Mesenchymal stem cell (in vitro differentiated cells and primary cell): ENCODE measurements at regions not wholly inside any gene's neighbourhood (a gene's known extent, or its start where the extent isn't known, plus 50 kb on each side); places are given as distances from the start of the nearest gene placed in this dataset.
A peak's percentile ranks its signal among the peaks of the same experiment; 100 is the strongest.

Experiments used
- DNase-seq: peaks from one replicate; pipeline ENCODE4 v3.0.0-alpha.2; 2013
- H2AFZ ChIP-seq: one replicate; pipeline ENCODE4 v1.6.1; 2013; ENCODE audit warnings: low read depth, mild to moderate bottlenecking, control low read depth, inconsistent platforms, low read length, moderate library complexity
- H2AK5ac ChIP-seq: 2 replicates; pipeline ENCODE4 v1.6.1; 2013; ENCODE audit warnings: low read length, moderate library complexity, mild to moderate bottlenecking, inconsistent platforms; ENCODE audit not compliant: severe bottlenecking
- H2BK120ac ChIP-seq: one replicate; pipeline ENCODE4 v1.6.1; 2013; ENCODE audit warnings: low read depth, mild to moderate bottlenecking, inconsistent platforms, low read length, moderate library complexity
- H2BK12ac ChIP-seq, 2 experiments: one replicate each; pipeline ENCODE4 v1.6.1; 2013; ENCODE audit warnings: inconsistent platforms in 2 of 2, low read length in 2 of 2, mild to moderate bottlenecking in 2 of 2, moderate library complexity in 2 of 2, control low read depth in 1 of 2
- H2BK15ac ChIP-seq: one replicate; pipeline ENCODE4 v1.6.1; 2013; ENCODE audit warnings: mild to moderate bottlenecking, low read depth, inconsistent platforms; ENCODE audit not compliant: poor library complexity, severe bottlenecking
- H2BK5ac ChIP-seq: 2 replicates; pipeline ENCODE4 v1.6.1; 2013; ENCODE audit warnings: low read depth, mild to moderate bottlenecking, low read length, control low read depth, inconsistent platforms; ENCODE audit not compliant: poor library complexity, severe bottlenecking
- H3K14ac ChIP-seq, 2 experiments: one replicate each; pipeline ENCODE4 v1.6.1; 2013; ENCODE audit warnings: inconsistent platforms in 2 of 2, low read length in 2 of 2, control low read depth in 1 of 2, mild to moderate bottlenecking in 1 of 2, moderate library complexity in 1 of 2
- H3K18ac ChIP-seq, 2 experiments: one replicate each; pipeline ENCODE4 v1.6.1; 2013; ENCODE audit warnings: inconsistent platforms in 2 of 2, low read length in 2 of 2, control low read depth in 1 of 2, low read depth in 1 of 2, mild to moderate bottlenecking in 1 of 2
- H3K23ac ChIP-seq, 2 experiments: one replicate each; pipeline ENCODE4 v1.6.1; 2013; ENCODE audit warnings: inconsistent platforms in 2 of 2, low read length in 2 of 2, mild to moderate bottlenecking in 2 of 2, moderate library complexity in 2 of 2, control low read depth in 1 of 2
- H3K27ac ChIP-seq: 2 replicates; pipeline ENCODE4 v1.5.1; 2013; ENCODE audit warnings: mild to moderate bottlenecking, moderate library complexity, low read length, control low read depth, inconsistent platforms; ENCODE audit not compliant: poor library complexity, severe bottlenecking
- H3K27me3 ChIP-seq, 2 experiments: 2 replicates each; pipeline versions ENCODE4 v1.6.1 to v1.7.0; 2013; ENCODE audit warnings: low read length in 2 of 2, mild to moderate bottlenecking in 2 of 2, moderate library complexity in 2 of 2, control low read depth in 1 of 2, inconsistent platforms in 1 of 2; ENCODE audit not compliant: control insufficient read depth in 1 of 2, insufficient read depth in 1 of 2
- H3K36me3 ChIP-seq, 2 experiments: 2 replicates each; pipeline versions ENCODE4 v1.6.1 to v1.7.0; 2013; ENCODE audit warnings: low read length in 2 of 2, control low read depth in 1 of 2, inconsistent platforms in 1 of 2, low read depth in 1 of 2, mild to moderate bottlenecking in 1 of 2; ENCODE audit not compliant: insufficient read depth in 2 of 2, control insufficient read depth in 1 of 2
- H3K4ac ChIP-seq, 2 experiments: one replicate each; pipeline ENCODE4 v1.6.1; 2013; ENCODE audit warnings: inconsistent platforms in 2 of 2, low read length in 2 of 2, mild to moderate bottlenecking in 2 of 2, moderate library complexity in 2 of 2, control low read depth in 1 of 2, low read depth in 1 of 2
- H3K4me1 ChIP-seq: 2 replicates; pipeline ENCODE4 v1.6.1; 2013; ENCODE audit warnings: low read depth, low read length, control low read depth; ENCODE audit not compliant: control insufficient read depth, insufficient read depth
- H3K4me2 ChIP-seq: 2 replicates; pipeline ENCODE4 v1.6.1; 2013; ENCODE audit warnings: low read length, mild to moderate bottlenecking, inconsistent platforms; ENCODE audit not compliant: poor library complexity, severe bottlenecking
- H3K4me3 ChIP-seq, 2 experiments: 2 replicates each; pipeline versions ENCODE4 v1.5.1 to v1.7.0; 2013; ENCODE audit warnings: low read length in 2 of 2, mild to moderate bottlenecking in 2 of 2, control low read depth in 1 of 2, low read depth in 1 of 2; ENCODE audit not compliant: insufficient read depth in 1 of 2
- H3K79me1 ChIP-seq: replicated peaks from 2 replicates; pipeline ENCODE4 v1.6.1; 2013; ENCODE audit warnings: mild to moderate bottlenecking, control low read depth, low read length, inconsistent platforms; ENCODE audit not compliant: poor library complexity, severe bottlenecking
- H3K9ac ChIP-seq: 2 replicates; pipeline ENCODE4 v1.7.0; 2013; ENCODE audit warnings: mild to moderate bottlenecking, low read length, moderate library complexity
- H3K9me3 ChIP-seq: 2 replicates; pipeline ENCODE4 v1.7.0; 2013; ENCODE audit warnings: mild to moderate bottlenecking, low read length; ENCODE audit not compliant: control insufficient read depth
- H4K8ac ChIP-seq: one replicate; pipeline ENCODE4 v1.6.1; 2013; ENCODE audit warnings: inconsistent platforms, mild to moderate bottlenecking, low read length, moderate library complexity
- H4K91ac ChIP-seq: one replicate; pipeline ENCODE4 v1.6.1; 2013; ENCODE audit warnings: mild to moderate bottlenecking, low read length, inconsistent platforms
- WGBS: methylation state at CpG from one replicate; pipeline ENCODE4 v1.1.7; 2013; ENCODE audit warnings: mixed read lengths; 5-methylcytosine and 5-hydroxymethylcytosine counted together

- no peak overlapping the region for H4K8ac ChIP-seq
- H3K4ac ChIP-seq: peak overlapping the region in 1 of 2 experiments; percentile 63
- no peak overlapping the region for H3K4me3 ChIP-seq
- H2BK120ac ChIP-seq: no peak overlapping the region
- DNase-seq: no peak
- H3K4me2 ChIP-seq: no peak overlapping the region
- H3K9me3 ChIP-seq: no peaks in the 10 kb centered on the region
- no peaks in the 10 kb centered on the region for H3K4me1 ChIP-seq
- no peak overlapping the region for H3K9ac ChIP-seq
- H2AK5ac ChIP-seq: no peak overlapping the region
- no peaks in the 10 kb centered on the region for H3K36me3 ChIP-seq
- H3K27ac ChIP-seq: no peak overlapping the region
- no peaks in the 10 kb centered on the region for H3K79me1 ChIP-seq
- H2BK15ac ChIP-seq: no peak overlapping the region
- peak overlapping the region in 1 of 2 experiments; percentile 83 for H2BK12ac ChIP-seq
- H3K23ac ChIP-seq: no peak overlapping the region
- no peak overlapping the region for H2AFZ ChIP-seq
- no peak overlapping the region for H3K14ac ChIP-seq
- H4K91ac ChIP-seq: no peak overlapping the region
- peaks cover 0 to 53% of the 10 kb centered on the region in 2 experiments for H3K27me3 ChIP-seq
- H2BK5ac ChIP-seq: no peak overlapping the region
- no peak overlapping the region for H3K18ac ChIP-seq
Observed at GRCh38 chr21:35316456-35316855, 267.4 kb upstream of the RUNX1 start.

- Histone ChIP-seq H3K36me3 (no peaks in the 10 kb centered on the region), H2BK120ac (no peak overlapping the region), H3K4ac (no peak overlapping the region), H3K4me2 (no peak overlapping the region), H4K91ac (no peak overlapping the region), H4K8ac (no peak overlapping the region), H3K9ac (no peak overlapping the region), H3K14ac (no peak overlapping the region), H3K23ac (no peak overlapping the region), H2AFZ (no peak overlapping the region), H3K18ac (no peak overlapping the region), H3K79me1 (no peaks in the 10 kb centered on the region), H3K27me3 (peaks cover 0 to 39% of the 10 kb centered on the region in 2 experiments), H2AK5ac (no peak overlapping the region), H3K9me3 (no peaks in the 10 kb centered on the region), H3K4me3 (no peak overlapping the region), H2BK15ac (no peak overlapping the region), H2BK5ac (no peak overlapping the region), H3K4me1 (no peaks in the 10 kb centered on the region), H3K27ac (no peak overlapping the region), H2BK12ac (no peak overlapping the region)
- WGBS: 83% methylated on average over 7 of the region's 8 CpGs
- DNase-seq: peak; percentile 56
Observed at GRCh38 chr21:35314857-35315582, 265.9 kb upstream of the RUNX1 start.

GRCh38 chr21:35311985-35312384, 262.9 kb upstream of the RUNX1 start:
- Histone ChIP-seq H3K9me3 (no peaks in the 10 kb centered on the region), H3K4me1 (peaks cover 2% of the 10 kb centered on the region), H3K14ac (no peak overlapping the region), H3K4me2 (no peak overlapping the region), H3K18ac (peak overlapping the region in 1 of 2 experiments; percentile 21), H3K27me3 (peaks cover 0 to 22% of the 10 kb centered on the region in 2 experiments), H3K79me1 (no peaks in the 10 kb centered on the region), H2AK5ac (no peak overlapping the region), H4K8ac (no peak overlapping the region), H3K27ac (no peak overlapping the region), H2AFZ (no peak overlapping the region), H2BK15ac (no peak overlapping the region), H3K4ac (no peak overlapping the region), H3K23ac (no peak overlapping the region), H2BK5ac (no peak overlapping the region), H3K9ac (no peak overlapping the region), H2BK120ac (no peak overlapping the region), H2BK12ac (no peak overlapping the region), H4K91ac (no peak overlapping the region), H3K4me3 (no peak overlapping the region), H3K36me3 (no peaks in the 10 kb centered on the region)
- no peak for DNase-seq
- WGBS: 90% methylated on average over 1 of the region's 3 CpGs

- no peak overlapping the region for H3K14ac ChIP-seq
- H3K4me1 ChIP-seq: peaks cover 2% of the 10 kb centered on the region
- H3K27ac ChIP-seq: no peak overlapping the region
- no peak overlapping the region for H3K4me2 ChIP-seq
- H2BK120ac ChIP-seq: peak overlapping the region; percentile 3
- WGBS: 95% methylated on average over 2 of the region's 3 CpGs
- no peak for DNase-seq
- no peak overlapping the region for H4K91ac ChIP-seq
- H4K8ac ChIP-seq: no peak overlapping the region
- H3K4me3 ChIP-seq: no peak overlapping the region
- no peak overlapping the region for H3K18ac ChIP-seq
- no peaks in the 10 kb centered on the region for H3K79me1 ChIP-seq
- no peak overlapping the region for H2BK5ac ChIP-seq
- no peak overlapping the region for H3K9ac ChIP-seq
- no peak overlapping the region for H2BK12ac ChIP-seq
- H3K36me3 ChIP-seq: no peaks in the 10 kb centered on the region
- H3K27me3 ChIP-seq: peaks cover 0 to 4% of the 10 kb centered on the region in 2 experiments
- no peak overlapping the region for H2AK5ac ChIP-seq
- H2AFZ ChIP-seq: no peak overlapping the region
- no peaks in the 10 kb centered on the region for H3K9me3 ChIP-seq
- H2BK15ac ChIP-seq: no peak overlapping the region
- no peak overlapping the region for H3K4ac ChIP-seq
- H3K23ac ChIP-seq: no peak overlapping the region
Observed at GRCh38 chr21:35309316-35309715, 260.2 kb upstream of the RUNX1 start.
